ENCODE measurements at regions not wholly inside any gene's neighbourhood (a gene's known extent, or its start where the extent isn't known, plus 50 kb on each side); places are given as distances from the start of the nearest gene placed in this dataset.

DNA sequence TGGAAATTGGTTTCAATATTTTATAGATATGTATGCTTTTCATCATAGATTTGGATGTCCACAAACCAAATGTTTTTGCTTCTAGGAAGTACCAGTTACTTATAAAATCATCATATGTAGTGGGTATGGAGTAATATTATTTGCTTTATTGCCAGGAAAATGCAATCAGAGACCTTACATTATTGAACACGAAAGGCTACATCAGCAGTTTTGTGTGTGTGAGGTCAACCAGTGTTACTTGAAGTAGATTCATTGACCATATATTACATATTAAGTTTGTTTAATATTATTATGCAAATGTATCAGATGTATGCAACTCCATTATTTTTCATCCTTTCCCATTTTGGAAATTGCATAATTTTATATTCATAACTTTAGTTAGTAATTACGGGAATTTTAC, 219.1 kb upstream of the MMADHC start:
- no peak for ATAC-seq
- H3K4me1 ChIP-seq: no peaks in the 10 kb centered on the region
- H3K4me3 ChIP-seq: no peak overlapping the region
- no peaks in the 10 kb centered on the region for H3K27me3 ChIP-seq
- TF ChIP-seq POLR2A (IDR thresholded peaks at IDR 0.05): no peak
- TF ChIP-seq, protein P1, sequence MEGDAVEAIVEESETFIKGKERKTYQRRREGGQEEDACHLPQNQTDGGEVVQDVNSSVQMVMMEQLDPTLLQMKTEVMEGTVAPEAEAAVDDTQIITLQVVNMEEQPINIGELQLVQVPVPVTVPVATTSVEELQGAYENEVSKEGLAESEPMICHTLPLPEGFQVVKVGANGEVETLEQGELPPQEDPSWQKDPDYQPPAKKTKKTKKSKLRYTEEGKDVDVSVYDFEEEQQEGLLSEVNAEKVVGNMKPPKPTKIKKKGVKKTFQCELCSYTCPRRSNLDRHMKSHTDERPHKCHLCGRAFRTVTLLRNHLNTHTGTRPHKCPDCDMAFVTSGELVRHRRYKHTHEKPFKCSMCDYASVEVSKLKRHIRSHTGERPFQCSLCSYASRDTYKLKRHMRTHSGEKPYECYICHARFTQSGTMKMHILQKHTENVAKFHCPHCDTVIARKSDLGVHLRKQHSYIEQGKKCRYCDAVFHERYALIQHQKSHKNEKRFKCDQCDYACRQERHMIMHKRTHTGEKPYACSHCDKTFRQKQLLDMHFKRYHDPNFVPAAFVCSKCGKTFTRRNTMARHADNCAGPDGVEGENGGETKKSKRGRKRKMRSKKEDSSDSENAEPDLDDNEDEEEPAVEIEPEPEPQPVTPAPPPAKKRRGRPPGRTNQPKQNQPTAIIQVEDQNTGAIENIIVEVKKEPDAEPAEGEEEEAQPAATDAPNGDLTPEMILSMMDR (IDR thresholded peaks at IDR 0.05): no peak
- intact Hi-C loops (cut with DNase I): no loop called here
- H3K27ac ChIP-seq: no peak overlapping the region
- H3K36me3 ChIP-seq (replicated peaks in 1 of 2; ENCODE audit: insufficient read depth in 1 of 2, low read depth in 2 of 2): no peaks in the 10 kb centered on the region
- 85 to 90% methylated on average over 2 of the region's 2 CpGs for WGBS, 2 donors
- H3K9me3 ChIP-seq: no peaks in the 10 kb centered on the region
- no peak for DNase-seq

DNA sequence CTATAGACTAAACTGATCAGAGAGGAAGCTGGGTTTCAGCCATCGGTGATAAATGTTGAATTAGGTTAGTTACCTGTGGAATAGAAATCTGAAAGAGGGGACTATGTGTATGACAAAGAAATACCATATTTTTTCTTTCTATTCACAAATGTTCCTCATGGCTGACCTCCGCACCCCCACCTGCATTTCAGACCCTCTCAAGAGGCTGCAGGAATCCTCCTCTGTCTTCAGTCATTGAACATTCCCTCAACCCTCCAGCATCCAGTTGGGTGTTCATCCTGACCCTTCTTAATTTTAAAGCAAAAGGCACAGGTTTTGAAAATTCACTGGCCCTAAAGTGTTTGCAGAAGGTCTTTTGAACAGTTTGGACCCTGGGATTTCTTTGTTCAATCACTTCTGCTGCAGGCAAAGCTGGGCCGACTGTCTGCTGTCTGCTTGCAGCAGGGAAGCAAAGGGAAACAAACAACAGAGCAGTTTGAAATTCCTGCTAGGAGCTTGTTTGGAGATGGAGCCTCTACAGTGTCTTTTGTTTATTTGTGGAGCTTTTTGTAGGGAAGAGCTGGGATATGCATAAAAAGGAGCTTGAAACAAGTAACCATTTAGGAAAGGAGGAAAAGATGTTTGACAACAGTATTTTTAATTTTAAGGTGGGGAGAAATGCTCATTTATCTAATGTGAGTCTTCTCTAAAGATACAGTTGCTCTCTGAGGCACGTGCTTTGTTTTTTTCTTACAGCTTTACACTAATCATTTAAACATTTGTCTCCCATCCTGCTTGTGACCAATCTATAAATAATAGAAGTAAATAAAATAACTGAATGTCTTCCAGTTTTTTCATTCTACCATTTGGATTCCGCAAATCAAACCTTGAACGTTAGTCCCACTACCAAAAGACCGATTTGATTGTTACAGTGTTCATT, 213.3 kb upstream of the MMADHC start:
- no peak overlapping the region for H3K4me3 ChIP-seq
- 71 to 73% methylated on average over 7 of the region's 7 CpGs for WGBS, 2 donors
- no peaks in the 10 kb centered on the region for H3K9me3 ChIP-seq
- no peaks in the 10 kb centered on the region for H3K36me3 ChIP-seq (replicated peaks in 1 of 2; ENCODE audit: insufficient read depth in 1 of 2, low read depth in 2 of 2)
- H3K27ac ChIP-seq: no peak overlapping the region
- H3K4me1 ChIP-seq: no peaks in the 10 kb centered on the region
- ATAC-seq (no peak), DNase-seq (no peak)
- no peak for TF ChIP-seq POLR2A (IDR thresholded peaks at IDR 0.05)
- TF ChIP-seq, protein P1 (IDR thresholded peaks at IDR 0.05): no peak
- intact Hi-C loops (cut with DNase I): no loop called here
- no peaks in the 10 kb centered on the region for H3K27me3 ChIP-seq

DNA sequence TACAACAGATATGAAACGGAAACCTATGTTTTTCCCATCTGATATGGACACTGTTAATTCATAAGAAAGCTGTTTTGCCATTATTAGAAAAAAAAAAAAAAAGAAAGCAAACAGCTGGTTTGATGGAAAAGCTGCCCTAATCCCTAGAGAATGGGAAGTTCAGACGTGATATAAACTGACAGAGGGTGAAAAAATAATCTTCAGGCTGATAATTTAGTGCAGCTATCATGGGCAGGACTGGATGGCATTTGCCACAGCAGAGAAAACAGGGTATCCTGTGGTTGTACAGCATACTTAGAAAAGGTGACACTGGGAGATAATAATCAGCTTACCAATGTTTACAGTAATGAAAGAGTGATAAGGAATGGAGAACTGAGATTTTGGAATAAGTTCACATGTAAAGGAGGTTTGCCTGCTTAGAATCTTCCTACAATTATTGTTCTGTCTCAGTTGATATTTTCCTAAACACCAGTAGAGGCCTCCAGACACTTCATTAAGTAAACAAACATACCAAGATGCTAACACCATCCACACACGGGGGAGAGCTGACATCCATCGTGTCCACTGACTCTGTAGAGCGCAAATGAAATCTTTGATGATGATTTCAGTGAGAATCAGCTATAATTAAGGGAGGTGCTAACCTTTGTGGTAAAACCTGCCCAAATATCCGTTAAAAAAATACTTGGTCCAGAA, 211.6 kb upstream of the MMADHC start:
- Histone ChIP-seq H3K27me3 (no peaks in the 10 kb centered on the region), H3K27ac (no peak overlapping the region), H3K9me3 (no peaks in the 10 kb centered on the region), H3K36me3 (replicated peaks in 1 of 2; ENCODE audit: insufficient read depth in 1 of 2, low read depth in 2 of 2) (no peaks in the 10 kb centered on the region), H3K4me1 (no peaks in the 10 kb centered on the region), H3K4me3 (no peak overlapping the region)
- ATAC-seq: no peak
- intact Hi-C loops (cut with DNase I): no loop called here
- DNase-seq: no peak
- TF ChIP-seq, protein P1 (IDR thresholded peaks at IDR 0.05): peak in 4 of 7 experiments; percentile 41 to 47 (median 42)
- TF ChIP-seq POLR2A (IDR thresholded peaks at IDR 0.05): no peak
- 20 to 23% methylated on average over 6 of the region's 6 CpGs for WGBS, 2 donors

DNA sequence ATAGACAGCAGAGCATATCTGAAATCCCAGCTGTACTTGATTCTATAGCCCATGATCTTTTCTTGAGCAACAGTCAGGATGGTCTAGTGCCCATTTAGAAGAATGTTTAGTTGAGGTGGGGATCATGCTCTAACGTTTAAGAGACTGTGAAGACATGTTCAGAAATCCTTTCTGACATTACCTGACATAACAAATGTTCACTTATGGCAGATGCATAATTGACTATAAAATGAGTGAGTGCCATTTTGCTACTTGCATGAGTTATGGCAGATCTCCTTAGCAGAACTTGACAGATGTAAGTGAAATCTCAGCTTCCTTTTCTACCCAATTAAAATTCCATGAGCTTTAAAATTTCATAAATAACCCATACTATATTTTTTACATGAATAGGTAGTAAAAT, 209.5 kb upstream of the MMADHC start:
- no peak for TF ChIP-seq POLR2A (IDR thresholded peaks at IDR 0.05)
- TF ChIP-seq, protein P1 (IDR thresholded peaks at IDR 0.05): no peak
- Histone ChIP-seq H3K9me3 (no peaks in the 10 kb centered on the region), H3K4me1 (no peaks in the 10 kb centered on the region), H3K27ac (no peak overlapping the region), H3K36me3 (replicated peaks in 1 of 2; ENCODE audit: insufficient read depth in 1 of 2, low read depth in 2 of 2) (no peaks in the 10 kb centered on the region), H3K4me3 (no peak overlapping the region), H3K27me3 (no peaks in the 10 kb centered on the region)
- DNase-seq (no peak), ATAC-seq (no peak)
- WGBS, 2 donors: 38 to 47% methylated on average over 1 of the region's 1 CpG
- intact Hi-C loops (cut with DNase I): no loop called here
